HepG2 (cell line): ENCODE measurements at regions not wholly inside any gene's neighbourhood (a gene's known extent, or its start where the extent isn't known, plus 50 kb on each side); places are given as distances from the start of the nearest gene placed in this dataset.

Experiments
- ATAC-seq: fragments of 200-7000 bp; cut with Tn5 transposase; 3 replicates; pipeline ENCODE4 v1.9.1; 2020; ENCODE audit warnings: mild to moderate bottlenecking, moderate library complexity
- BruUV-seq: library from RNA; stranded (reverse); fragments of 400-500 nt; replicated peaks from 2 replicates; lab custom pipeline; 2021; lab: Mats Ljungman, UMichigan
- CTCF ChIA-PET: fragments of 300-600 bp; formaldehyde crosslinking; extraction: SDS; loops from one replicate; lab custom pipeline; 2021; ENCODE audit warnings: low total read pairs, inconsistent platforms, low intra/inter-chr PET ratio; lab: Yijun Ruan, JAX
- POLR2A ChIA-PET: fragments of 350-600 bp; sonication (Branson Sonifier 250); formaldehyde crosslinking; loops from one replicate; lab custom pipeline; 2020; ENCODE audit warnings: antibody characterized with exemption, inconsistent platforms; lab: Yijun Ruan, JAX
- DNase-seq: peaks from one replicate; pipeline ENCODE4 v3.0.0-alpha.2; 2015; ENCODE audit warnings: low spot score
- FAIRE-seq: peaks from 3 replicates; lab custom pipeline; 2011; peaks lifted over from hg19 to GRCh38; lab: Jason Lieb, UNC
- H2AFZ ChIP-seq: one replicate; pipeline ENCODE4 v1.6.1; 2011; ENCODE audit warnings: low read length, inconsistent platforms
- H3K27ac ChIP-seq: fragments of 300-600 bp; 3 replicates; pipeline ENCODE4 v1.8.0; 2011; ENCODE audit warnings: mixed run types, mild to moderate bottlenecking, mixed read lengths, low read length, inconsistent platforms; ENCODE audit not compliant: insufficient read depth; ENCODE audit errors: extremely low read length
- H3K27me3 ChIP-seq, 2 experiments: fragments of 200-600 bp in 1 of 2; 2 replicates in 1 of 2; 3 replicates in 1 of 2; pipeline versions ENCODE4 v1.6.0 to v1.8.0; 2011; ENCODE audit warnings: low read length in 2 of 2, mild to moderate bottlenecking in 2 of 2, moderate library complexity in 2 of 2, inconsistent platforms in 1 of 2; ENCODE audit not compliant: insufficient read depth in 2 of 2, control insufficient read depth in 1 of 2
- H3K36me3 ChIP-seq, 2 experiments: fragments of 200-600 bp in 1 of 2; replicated peaks in 1 of 2; 2 replicates in 1 of 2; 3 replicates in 1 of 2; pipeline versions ENCODE4 v1.5.1 to v1.8.0; 2011; ENCODE audit warnings: low read length in 2 of 2, inconsistent platforms in 1 of 2; ENCODE audit not compliant: insufficient read depth in 2 of 2, control insufficient read depth in 1 of 2
- H3K4me1 ChIP-seq: 2 replicates; pipeline ENCODE4 v1.5.1; 2012; ENCODE audit warnings: low read length, inconsistent platforms; ENCODE audit not compliant: insufficient read depth
- H3K4me2 ChIP-seq: 2 replicates; pipeline ENCODE4 v1.6.0; 2011; ENCODE audit warnings: low read depth, low read length, inconsistent platforms
- H3K4me3 ChIP-seq, 3 experiments: fragments of 200-600 bp in 1 of 3; sonication (generic), shearing (Covaris generic) in 1 of 3; replicated peaks in 1 of 3; 2 replicates each; pipeline ENCODE4 v1.5.1; 2011 to 2016; ENCODE audit warnings: low read length in 3 of 3, inconsistent platforms in 2 of 3, low read depth in 2 of 3, mild to moderate bottlenecking in 2 of 3, control low read depth in 1 of 3, mixed read lengths in 1 of 3; ENCODE audit not compliant: insufficient read depth in 1 of 3
- H3K79me2 ChIP-seq: one replicate; pipeline ENCODE4 v1.6.1; 2011; ENCODE audit warnings: low read length, inconsistent platforms; ENCODE audit not compliant: insufficient read depth
- H3K9ac ChIP-seq: 2 replicates; pipeline ENCODE4 v1.6.0; 2011; ENCODE audit warnings: mild to moderate bottlenecking, low read depth, low read length, inconsistent platforms; ENCODE audit not compliant: insufficient read depth
- H3K9me3 ChIP-seq: 2 replicates; pipeline ENCODE4 v1.5.1; 2012; ENCODE audit warnings: mild to moderate bottlenecking, low read length
- H4K20me1 ChIP-seq: 2 replicates; pipeline ENCODE4 v1.6.0; 2011; ENCODE audit warnings: inconsistent platforms, mild to moderate bottlenecking, low read length, moderate library complexity; ENCODE audit not compliant: insufficient read depth
- CBX2 ChIP-seq, 2 experiments: fragments of 200-600 bp in 1 of 2; sonication (generic); formaldehyde crosslinking in 1 of 2; IDR thresholded peaks; 2 replicates each; pipeline versions ENCODE4 v1.7.0 to v1.8.1; 2018 to 2022; ENCODE audit warnings: low read depth in 2 of 2, low read length in 1 of 2, mild to moderate bottlenecking in 1 of 2, missing genetic modification reagents in 1 of 2
- FOXO1 ChIP-seq: sonication (generic); formaldehyde crosslinking; IDR thresholded peaks from 2 replicates; pipeline ENCODE4 v1.4.0; 2020; ENCODE audit warnings: missing genetic modification reagents
- HDAC2 ChIP-seq: sonication (generic); formaldehyde crosslinking; IDR thresholded peaks from 2 replicates; pipeline ENCODE4 v1.4.0; 2020; ENCODE audit warnings: missing genetic modification reagents
- IKZF1 ChIP-seq: fragments of 450-650 bp; IDR thresholded peaks from 2 replicates; pipeline ENCODE4 v1.7.1; 2016
- KLF16 ChIP-seq, 2 experiments: sonication (generic) in 1 of 2; formaldehyde crosslinking in 1 of 2; IDR thresholded peaks; 2 replicates each; pipeline versions ENCODE4 v1.6.1 to v1.8.0; 2016 to 2023; ENCODE audit warnings: missing genetic modification reagents in 2 of 2, missing compliant biosample characterization in 1 of 2
- LCORL ChIP-seq, 2 experiments: fragments of 450-650 bp in 1 of 2; sonication (generic) in 1 of 2; formaldehyde crosslinking in 1 of 2; IDR thresholded peaks; 2 replicates each; pipeline versions ENCODE4 v1.5.0 to v1.6.1; 2017 to 2020; ENCODE audit warnings: antibody characterized with exemption in 1 of 2, missing genetic modification reagents in 1 of 2
- MBD4 ChIP-seq: IDR thresholded peaks from 2 replicates; pipeline ENCODE4 v1.6.1; 2012; ENCODE audit warnings: low read length, inconsistent platforms, borderline replicate concordance
- NCOA5 ChIP-seq: sonication (generic); formaldehyde crosslinking; IDR thresholded peaks from 2 replicates; pipeline ENCODE4 v1.4.0; 2020; ENCODE audit warnings: missing genetic modification reagents
- PHB2 ChIP-seq: fragments of 450-650 bp; IDR thresholded peaks from 2 replicates; pipeline ENCODE4 v1.6.1; 2018; ENCODE audit not compliant: partially characterized antibody
- PLRG1 ChIP-seq: fragments of 450-650 bp; conservative IDR thresholded peaks from 2 replicates; pipeline ENCODE4 v1.6.1; 2016
- RBFOX2 ChIP-seq: fragments of 200-400 bp; formaldehyde crosslinking; IDR thresholded peaks from 2 replicates; pipeline ENCODE4 v1.6.1; 2017; ENCODE audit warnings: low read depth, mild to moderate bottlenecking, low read length
- SOX6 ChIP-seq, 2 experiments: fragments of 450-650 bp in 1 of 2; sonication (generic) in 1 of 2; formaldehyde crosslinking in 1 of 2; IDR thresholded peaks; 2 replicates each; pipeline versions ENCODE4 v1.4.0 to v1.6.1; 2017 to 2020; ENCODE audit warnings: antibody characterized with exemption in 1 of 2, mild to moderate bottlenecking in 1 of 2, missing genetic modification reagents in 1 of 2
- ZBTB38 ChIP-seq: sonication (generic); formaldehyde crosslinking; IDR thresholded peaks from 2 replicates; pipeline ENCODE4 v1.5.1; 2020; ENCODE audit warnings: mild to moderate bottlenecking, missing genetic modification reagents
- ZNF124 ChIP-seq: sonication (generic); formaldehyde crosslinking; IDR thresholded peaks from 2 replicates; pipeline ENCODE4 v1.4.0; 2020; ENCODE audit warnings: missing genetic modification reagents
- ZNF446 ChIP-seq: sonication (generic); formaldehyde crosslinking; IDR thresholded peaks from 2 replicates; pipeline ENCODE4 v1.5.0; 2020; ENCODE audit warnings: mild to moderate bottlenecking, missing genetic modification reagents
- ZNF556 ChIP-seq: sonication (generic); formaldehyde crosslinking; IDR thresholded peaks from 2 replicates; pipeline ENCODE4 v1.4.0; 2020; ENCODE audit warnings: mild to moderate bottlenecking, missing genetic modification reagents, borderline replicate concordance
- ZNF652 ChIP-seq: IDR thresholded peaks from 2 replicates; pipeline ENCODE4 v1.6.1; 2016; ENCODE audit warnings: low read depth, borderline replicate concordance
- WGBS: methylation state at CpG from one replicate; pipeline ENCODE4 v1.1.6; 2017; ENCODE audit warnings: low lambda C conversion rate; 5-methylcytosine and 5-hydroxymethylcytosine counted together
- in situ Hi-C: cut with HindIII; loops from 2 replicates; pipeline ENCODE4 v1.10.0; 2017; ENCODE audit warnings: low pct_unique_long_range_greater_than_20kb; ENCODE audit not compliant: extremely low pct_ligation_motif_present
- intact Hi-C: fragments of 100-400 bp; cut with micrococcal nuclease; formaldehyde crosslinking; loops from one replicate; pipeline ENCODE4 v1.10.0; 2022; ENCODE audit not compliant: unreplicated experiment
- TF ChIP-seq, protein P1 (sequence below): IDR thresholded peaks from 2 replicates; pipeline ENCODE4 v1.6.1; 2016; ENCODE audit warnings: low read depth, missing genetic modification reagents, missing compliant biosample characterization
- TF ChIP-seq, protein P2 (sequence below): sonication (generic); formaldehyde crosslinking; IDR thresholded peaks from 2 replicates; pipeline ENCODE4 v1.8.1; 2022; ENCODE audit warnings: low read depth, mild to moderate bottlenecking, missing genetic modification reagents

DNA sequence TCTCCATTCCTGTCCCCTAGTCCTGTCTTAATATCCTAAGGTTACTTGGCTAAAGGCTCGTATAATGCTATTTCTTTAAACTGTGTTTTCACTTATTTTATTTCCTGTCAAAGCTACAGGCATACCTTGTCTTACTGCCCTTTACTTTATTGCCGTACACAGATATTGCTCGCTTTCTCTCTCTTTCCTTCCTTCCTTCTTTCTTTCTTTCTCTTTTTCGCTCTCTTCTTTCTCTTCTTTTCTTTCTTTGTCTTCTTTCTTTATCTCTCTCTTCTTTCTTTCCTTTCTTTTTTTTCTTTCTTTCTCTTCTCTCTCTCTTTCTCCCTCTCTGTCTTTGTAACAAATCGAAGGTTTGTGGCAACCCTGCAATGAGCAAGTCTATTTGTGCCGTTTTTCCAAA, 123.9 kb upstream of the ARHGAP5 start:
- WGBS, result 52% methylated on average over 6 of the region's 6 CpGs
- no TSS peak for BruUV-seq
- H4K20me1 ChIP-seq, result no peaks in the 10 kb centered on the region
- no peak for FAIRE-seq
- intact Hi-C loops (no loop called here), in situ Hi-C loops (no loop called here)
- no peaks in the 10 kb centered on the region for H3K79me2 ChIP-seq
- no peak overlapping the region for H3K4me2 ChIP-seq
- DNase-seq, result no peak
- no peak for ATAC-seq
- H3K4me1 ChIP-seq, result peaks cover 10% of the 10 kb centered on the region
- no peak overlapping the region for H3K9ac ChIP-seq
- H2AFZ ChIP-seq, result no peak overlapping the region
- H3K27ac ChIP-seq, result no peak overlapping the region
- H3K4me3 ChIP-seq, result no peak overlapping the region
- no peaks in the 10 kb centered on the region; a peak in 1 of 5 replicates for H3K27me3 ChIP-seq
- ChIA-PET CTCF (no interaction called here), POLR2A (interaction anchor here (1.0 kb wide), 1 partner anchor 13 kb away, joined by 3 read pairs; no protein-coding TSS in a partner anchor)
- H3K36me3 ChIP-seq, result no peaks in the 10 kb centered on the region
- H3K9me3 ChIP-seq, result no peaks in the 10 kb centered on the region
- TF ChIP-seq LCORL (IDR thresholded peaks at IDR 0.05) (0 out of 2 replicates have a peak, but pooled peaks have one; percentile 27), LCORL (CRISPR knock-in tag; IDR thresholded peaks at IDR 0.05) (no peak), ZNF652 (CRISPR knock-in tag) (no peak), FOXO1 (CRISPR knock-in tag) (no peak), PLRG1 (0 out of 2 replicates have a peak, but pooled peaks have one; percentile 30), ZNF446 (CRISPR knock-in tag) (no peak), MBD4 (no peak), NCOA5 (CRISPR knock-in tag) (no peak), ZNF556 (CRISPR knock-in tag) (no peak), KLF16 (CRISPR knock-in tag; IDR thresholded peaks at IDR 0.05) (no peak), CBX2 (IDR thresholded peaks at IDR 0.05; ENCODE audit: low read depth, low read length) (no peak), CBX2 (CRISPR knock-in tag; IDR thresholded peaks at IDR 0.05; ENCODE audit: low read depth) (no peak), SOX6 (IDR thresholded peaks at IDR 0.05) (0 out of 2 replicates have a peak, but pooled peaks have one; percentile 18), SOX6 (CRISPR knock-in tag; IDR thresholded peaks at IDR 0.05) (no peak), HDAC2 (no peak), ZBTB38 (CRISPR knock-in tag) (no peak), ZNF124 (CRISPR knock-in tag) (no peak), PHB2 (peak; percentile 37), RBFOX2 (no peak), IKZF1 (0 out of 2 replicates have a peak, but pooled peaks have one; percentile 47)
- TF ChIP-seq, protein P1, sequence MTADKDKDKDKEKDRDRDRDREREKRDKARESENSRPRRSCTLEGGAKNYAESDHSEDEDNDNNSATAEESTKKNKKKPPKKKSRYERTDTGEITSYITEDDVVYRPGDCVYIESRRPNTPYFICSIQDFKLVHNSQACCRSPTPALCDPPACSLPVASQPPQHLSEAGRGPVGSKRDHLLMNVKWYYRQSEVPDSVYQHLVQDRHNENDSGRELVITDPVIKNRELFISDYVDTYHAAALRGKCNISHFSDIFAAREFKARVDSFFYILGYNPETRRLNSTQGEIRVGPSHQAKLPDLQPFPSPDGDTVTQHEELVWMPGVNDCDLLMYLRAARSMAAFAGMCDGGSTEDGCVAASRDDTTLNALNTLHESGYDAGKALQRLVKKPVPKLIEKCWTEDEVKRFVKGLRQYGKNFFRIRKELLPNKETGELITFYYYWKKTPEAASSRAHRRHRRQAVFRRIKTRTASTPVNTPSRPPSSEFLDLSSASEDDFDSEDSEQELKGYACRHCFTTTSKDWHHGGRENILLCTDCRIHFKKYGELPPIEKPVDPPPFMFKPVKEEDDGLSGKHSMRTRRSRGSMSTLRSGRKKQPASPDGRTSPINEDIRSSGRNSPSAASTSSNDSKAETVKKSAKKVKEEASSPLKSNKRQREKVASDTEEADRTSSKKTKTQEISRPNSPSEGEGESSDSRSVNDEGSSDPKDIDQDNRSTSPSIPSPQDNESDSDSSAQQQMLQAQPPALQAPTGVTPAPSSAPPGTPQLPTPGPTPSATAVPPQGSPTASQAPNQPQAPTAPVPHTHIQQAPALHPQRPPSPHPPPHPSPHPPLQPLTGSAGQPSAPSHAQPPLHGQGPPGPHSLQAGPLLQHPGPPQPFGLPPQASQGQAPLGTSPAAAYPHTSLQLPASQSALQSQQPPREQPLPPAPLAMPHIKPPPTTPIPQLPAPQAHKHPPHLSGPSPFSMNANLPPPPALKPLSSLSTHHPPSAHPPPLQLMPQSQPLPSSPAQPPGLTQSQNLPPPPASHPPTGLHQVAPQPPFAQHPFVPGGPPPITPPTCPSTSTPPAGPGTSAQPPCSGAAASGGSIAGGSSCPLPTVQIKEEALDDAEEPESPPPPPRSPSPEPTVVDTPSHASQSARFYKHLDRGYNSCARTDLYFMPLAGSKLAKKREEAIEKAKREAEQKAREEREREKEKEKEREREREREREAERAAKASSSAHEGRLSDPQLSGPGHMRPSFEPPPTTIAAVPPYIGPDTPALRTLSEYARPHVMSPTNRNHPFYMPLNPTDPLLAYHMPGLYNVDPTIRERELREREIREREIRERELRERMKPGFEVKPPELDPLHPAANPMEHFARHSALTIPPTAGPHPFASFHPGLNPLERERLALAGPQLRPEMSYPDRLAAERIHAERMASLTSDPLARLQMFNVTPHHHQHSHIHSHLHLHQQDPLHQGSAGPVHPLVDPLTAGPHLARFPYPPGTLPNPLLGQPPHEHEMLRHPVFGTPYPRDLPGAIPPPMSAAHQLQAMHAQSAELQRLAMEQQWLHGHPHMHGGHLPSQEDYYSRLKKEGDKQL, result no peak
- TF ChIP-seq, protein P2, sequence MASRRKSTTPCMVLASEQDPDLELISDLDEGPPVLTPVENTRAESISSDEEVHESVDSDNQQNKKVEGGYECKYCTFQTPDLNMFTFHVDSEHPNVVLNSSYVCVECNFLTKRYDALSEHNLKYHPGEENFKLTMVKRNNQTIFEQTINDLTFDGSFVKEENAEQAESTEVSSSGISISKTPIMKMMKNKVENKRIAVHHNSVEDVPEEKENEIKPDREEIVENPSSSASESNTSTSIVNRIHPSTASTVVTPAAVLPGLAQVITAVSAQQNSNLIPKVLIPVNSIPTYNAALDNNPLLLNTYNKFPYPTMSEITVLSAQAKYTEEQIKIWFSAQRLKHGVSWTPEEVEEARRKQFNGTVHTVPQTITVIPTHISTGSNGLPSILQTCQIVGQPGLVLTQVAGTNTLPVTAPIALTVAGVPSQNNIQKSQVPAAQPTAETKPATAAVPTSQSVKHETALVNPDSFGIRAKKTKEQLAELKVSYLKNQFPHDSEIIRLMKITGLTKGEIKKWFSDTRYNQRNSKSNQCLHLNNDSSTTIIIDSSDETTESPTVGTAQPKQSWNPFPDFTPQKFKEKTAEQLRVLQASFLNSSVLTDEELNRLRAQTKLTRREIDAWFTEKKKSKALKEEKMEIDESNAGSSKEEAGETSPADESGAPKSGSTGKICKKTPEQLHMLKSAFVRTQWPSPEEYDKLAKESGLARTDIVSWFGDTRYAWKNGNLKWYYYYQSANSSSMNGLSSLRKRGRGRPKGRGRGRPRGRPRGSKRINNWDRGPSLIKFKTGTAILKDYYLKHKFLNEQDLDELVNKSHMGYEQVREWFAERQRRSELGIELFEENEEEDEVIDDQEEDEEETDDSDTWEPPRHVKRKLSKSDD (CRISPR knock-in tag), result no peak
